TTC549 (cell line): ENCODE measurements at regions not wholly inside any gene's neighbourhood (a gene's known extent, or its start where the extent isn't known, plus 50 kb on each side); places are given as distances from the start of the nearest gene placed in this dataset.

ENCODE experiments used
- FAIRE-seq: peaks from 2 replicates; lab custom pipeline; 2012; peaks lifted over from hg19 to GRCh38; lab: Jason Lieb, UNC

DNA sequence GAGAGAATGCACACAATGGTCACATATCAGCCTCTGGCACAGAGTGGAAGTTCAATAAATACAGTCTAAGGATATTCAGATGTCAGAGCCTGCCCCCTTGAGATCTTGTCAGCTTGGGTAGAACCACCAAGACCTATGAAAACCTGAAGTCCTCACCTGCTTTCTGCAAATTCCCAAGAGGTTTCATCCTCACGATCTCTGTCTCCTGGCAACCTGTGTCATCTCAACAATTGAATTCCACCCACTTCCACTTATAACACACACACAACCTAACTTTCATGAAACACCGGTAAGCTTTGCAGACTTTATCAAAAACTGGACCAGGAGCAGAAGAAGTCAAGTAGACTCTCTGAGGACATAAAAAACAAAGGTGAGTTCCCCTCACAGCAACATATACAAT, 151.6 kb upstream of the SLC30A5 start:
- no peak for FAIRE-seq

DNA sequence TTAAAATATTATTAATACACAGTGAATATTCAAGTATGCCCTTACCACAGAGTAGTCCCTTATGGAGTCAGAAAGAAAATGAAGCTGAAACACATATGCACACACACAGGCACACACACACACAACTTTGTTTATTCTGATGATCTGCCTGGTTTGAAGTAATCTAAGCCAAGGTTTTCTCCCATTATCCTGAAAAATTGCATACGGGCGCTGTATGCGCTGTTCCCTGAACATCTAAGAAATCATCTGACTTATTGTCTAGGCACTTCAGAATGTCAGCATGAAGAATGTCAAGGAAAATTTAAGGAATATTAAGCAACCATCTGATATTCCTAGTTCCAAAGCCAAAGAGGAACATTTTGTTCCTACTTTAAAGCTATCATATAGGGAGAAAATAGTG, 147.1 kb upstream of the SLC30A5 start:
- FAIRE-seq, result no peak

- FAIRE-seq, result no peak
These were observed 145.8 kb upstream of the SLC30A5 start for GRCh38 chr5:68947986-68948385.

GRCh38 chr5:68949256-68949655, 144.6 kb upstream of the SLC30A5 start:
- no peak for FAIRE-seq

GRCh38 chr5:68949711-68950110, 144.1 kb upstream of the SLC30A5 start:
- FAIRE-seq, result no peak

- FAIRE-seq, result no peak
These were observed 143.7 kb upstream of the SLC30A5 start for GRCh38 chr5:68950125-68950524.

DNA sequence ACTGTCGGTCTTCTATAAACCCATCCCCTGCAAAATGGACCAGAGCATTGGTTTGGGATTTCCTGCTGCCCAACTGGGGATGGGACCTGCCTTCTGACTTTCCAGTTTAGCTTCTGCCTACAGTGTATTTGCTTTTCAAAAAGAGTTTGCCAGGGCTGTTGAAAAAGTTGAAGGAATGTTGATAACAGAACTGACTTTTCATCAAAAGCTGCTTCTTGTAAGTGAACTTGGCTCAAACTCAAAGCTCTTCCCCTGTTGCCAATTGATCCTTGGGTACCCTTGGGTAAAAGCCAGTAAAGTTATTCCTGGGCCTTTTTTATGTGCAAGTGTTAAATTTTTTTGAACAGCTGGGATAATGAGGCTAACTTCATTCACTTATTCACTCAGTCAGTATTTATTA, 142.9 kb upstream of the SLC30A5 start:
- no peak for FAIRE-seq

DNA sequence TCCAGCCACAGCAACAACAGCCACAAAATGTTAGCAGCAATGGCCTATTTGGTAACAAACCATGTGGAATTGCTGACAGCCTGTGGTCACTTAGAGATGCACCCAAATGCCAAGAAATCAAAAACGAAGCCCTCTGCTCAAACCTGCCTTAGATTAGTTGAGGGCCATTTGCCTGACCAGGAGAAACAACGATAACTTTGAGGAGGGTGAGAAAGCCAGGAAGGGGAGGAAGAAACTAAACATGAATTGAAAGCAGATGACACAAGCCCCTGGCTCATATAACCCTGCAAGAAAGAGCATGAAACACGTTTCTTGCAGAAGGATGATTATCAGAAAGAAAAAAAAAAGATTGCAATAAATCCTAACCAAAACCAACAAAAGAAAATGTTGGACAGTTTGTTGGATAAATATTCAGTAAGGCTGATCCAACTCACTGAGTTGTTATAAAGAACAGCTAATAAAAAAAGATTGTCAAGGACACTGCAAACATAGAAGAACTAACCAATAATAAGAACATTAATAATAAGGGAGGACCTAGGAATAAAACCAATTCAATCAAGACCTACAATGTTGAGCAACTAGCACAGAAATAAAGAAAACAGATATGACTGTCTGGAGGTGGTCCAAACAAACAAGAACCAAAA, 140.5 kb upstream of the SLC30A5 start:
- FAIRE-seq, result no peak

DNA sequence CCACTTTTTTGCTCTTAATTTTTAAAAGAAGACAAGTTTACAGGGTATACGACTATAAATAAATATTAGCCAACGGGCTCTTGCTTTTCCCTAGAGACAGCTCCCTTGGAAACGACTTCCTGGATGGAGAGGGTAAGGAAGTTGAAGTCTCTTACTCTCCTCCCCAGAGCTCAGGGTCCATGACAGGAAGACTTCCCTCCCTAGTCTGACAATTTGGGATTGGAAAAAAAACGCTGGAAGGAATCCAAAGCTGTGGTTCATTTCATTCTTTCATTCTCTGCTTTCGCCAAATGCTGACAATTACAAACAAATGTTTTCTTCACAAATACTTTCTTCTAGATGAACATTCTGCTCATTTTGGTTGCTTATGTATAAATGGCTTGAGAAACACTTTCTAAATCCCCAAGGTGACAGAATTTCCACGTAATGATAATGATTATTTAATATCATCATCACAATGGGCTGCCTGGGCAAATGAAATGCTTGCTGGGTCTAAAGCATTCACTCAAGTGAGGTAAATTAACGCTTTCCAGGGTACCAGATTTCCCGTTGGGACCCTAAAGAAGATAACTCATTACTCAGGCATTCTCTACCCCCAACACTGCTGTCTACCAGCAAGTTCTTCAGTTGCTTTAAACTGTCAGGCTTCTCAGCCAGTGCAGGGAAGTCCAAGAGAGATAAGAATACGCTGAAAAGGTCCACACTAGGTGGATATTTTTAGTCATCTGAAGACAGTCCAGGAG, 139.8 kb upstream of the SLC30A5 start:
- no peak for FAIRE-seq

DNA sequence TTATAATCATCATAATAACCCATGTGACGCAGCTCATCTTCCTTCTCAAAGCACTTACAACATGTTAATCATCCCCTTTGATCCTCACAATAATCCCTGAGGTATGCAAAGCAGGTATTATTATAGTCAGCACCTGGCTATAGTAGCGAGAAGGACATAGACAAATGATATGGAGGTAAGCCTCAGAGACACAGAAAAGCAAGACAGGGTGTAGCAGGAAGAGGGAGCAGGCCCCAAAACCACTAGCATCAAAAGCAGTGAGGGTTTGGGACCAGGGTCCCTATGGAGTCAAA, 139.2 kb upstream of the SLC30A5 start:
- no peak for FAIRE-seq

DNA sequence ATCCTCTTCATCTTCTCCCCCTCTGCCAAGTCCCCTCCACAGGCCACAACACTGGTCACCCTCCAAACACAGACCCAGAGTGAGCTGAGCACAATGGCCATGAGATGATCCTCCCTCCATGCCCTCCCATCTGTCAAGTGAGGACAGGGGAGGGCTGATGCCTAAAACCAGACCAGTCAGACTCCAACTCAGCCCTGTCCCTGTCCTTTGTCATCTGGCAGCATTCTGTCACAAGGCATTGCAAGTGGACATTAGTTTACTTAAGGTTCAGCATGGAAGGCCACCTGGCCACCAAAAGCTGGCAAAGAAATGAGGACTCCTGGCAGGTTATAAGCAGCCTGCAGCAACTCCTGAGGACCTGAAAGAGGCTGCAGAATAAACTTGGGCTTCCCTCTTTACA, 136.2 kb upstream of the SLC30A5 start:
- FAIRE-seq, result no peak

GRCh38 chr5:68958428-68958827, 135.4 kb upstream of the SLC30A5 start:
- no peak for FAIRE-seq

GRCh38 chr5:68960456-68960855, 133.4 kb upstream of the SLC30A5 start:
- FAIRE-seq, result no peak

- FAIRE-seq, result no peak
These were observed 132.9 kb upstream of the SLC30A5 start for GRCh38 chr5:68960961-68961360.

GRCh38 chr5:68961762-68962161, 132.1 kb upstream of the SLC30A5 start:
- no peak for FAIRE-seq

GRCh38 chr5:68962757-68963484, 130.9 kb upstream of the SLC30A5 start:
- no peak for FAIRE-seq

DNA sequence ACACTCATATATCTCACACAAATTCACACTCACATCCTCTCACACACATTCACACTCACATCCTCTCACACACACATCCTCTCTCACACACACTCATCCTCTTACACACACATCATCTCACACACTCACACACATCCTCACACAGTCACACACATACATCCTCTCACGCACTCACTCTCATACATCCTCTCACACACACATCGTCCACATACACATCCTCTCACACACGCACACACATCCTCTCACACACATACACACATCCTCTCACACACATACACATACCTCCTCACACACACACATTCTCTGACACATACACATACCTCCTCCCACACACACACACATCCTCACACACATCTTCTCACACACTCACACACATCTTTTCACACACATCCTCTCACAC, 129.1 kb upstream of the SLC30A5 start:
- FAIRE-seq, result no peak

DNA sequence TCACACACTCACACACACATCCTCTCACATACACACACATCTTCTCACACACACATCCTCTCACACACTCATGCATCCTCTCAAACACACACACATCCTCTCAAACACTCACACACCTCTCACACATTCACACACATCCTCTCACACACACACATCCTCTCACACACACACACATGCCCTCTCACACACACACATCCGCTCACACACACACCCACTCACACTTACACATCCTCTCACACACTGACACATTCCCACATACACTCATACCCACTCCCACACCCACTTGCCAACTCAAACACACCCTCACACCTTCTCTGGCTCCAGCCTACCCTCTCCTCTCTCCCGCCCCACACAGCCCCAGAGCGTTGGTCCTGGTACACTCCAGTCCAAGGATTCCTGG, 127.9 kb upstream of the SLC30A5 start:
- FAIRE-seq, result no peak

DNA sequence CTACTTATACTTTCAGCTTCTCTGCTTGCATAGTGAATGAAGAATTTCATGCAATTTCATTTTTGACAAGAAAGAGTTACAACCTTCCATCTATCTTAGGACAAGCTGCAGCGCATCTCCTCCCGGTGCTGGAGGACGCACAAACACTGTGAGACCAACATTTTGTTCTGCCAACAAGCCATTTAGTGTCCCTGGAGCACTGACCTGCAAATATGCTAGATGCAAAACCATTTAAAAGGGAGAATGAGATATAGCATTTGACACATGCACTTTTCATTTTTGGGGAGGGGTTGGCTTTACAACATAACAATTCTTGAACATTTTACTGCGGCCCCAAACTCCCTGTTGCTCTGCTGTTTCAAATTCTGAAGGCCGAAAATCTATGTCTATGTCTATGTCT, 127.2 kb upstream of the SLC30A5 start:
- no peak for FAIRE-seq

GRCh38 chr5:68968429-68968828, 125.4 kb upstream of the SLC30A5 start:
- no peak for FAIRE-seq

GRCh38 chr5:68970617-68971016, 123.2 kb upstream of the SLC30A5 start:
- no peak for FAIRE-seq

DNA sequence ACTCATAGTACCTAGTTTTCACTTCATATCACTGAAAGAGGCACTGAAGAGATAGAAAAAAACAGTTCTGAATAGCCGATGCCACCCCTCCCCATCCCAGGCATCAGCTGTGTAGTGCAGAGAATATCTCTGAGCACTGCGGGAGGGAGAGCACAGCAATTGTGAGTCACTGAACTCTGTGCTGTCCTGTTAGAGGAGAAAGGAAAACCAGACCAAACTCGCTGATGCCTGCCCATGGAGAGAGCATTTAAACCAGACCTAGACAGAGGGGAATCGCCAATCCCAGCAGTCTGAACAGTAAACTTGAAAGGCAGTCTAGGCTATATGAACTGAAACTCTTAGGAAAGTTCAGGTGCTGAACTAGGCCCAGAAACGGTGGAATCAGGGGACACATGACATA, 120.1 kb upstream of the SLC30A5 start:
- FAIRE-seq, result no peak

GRCh38 chr5:68983043-68983442, 110.8 kb upstream of the SLC30A5 start:
- no peak for FAIRE-seq

DNA sequence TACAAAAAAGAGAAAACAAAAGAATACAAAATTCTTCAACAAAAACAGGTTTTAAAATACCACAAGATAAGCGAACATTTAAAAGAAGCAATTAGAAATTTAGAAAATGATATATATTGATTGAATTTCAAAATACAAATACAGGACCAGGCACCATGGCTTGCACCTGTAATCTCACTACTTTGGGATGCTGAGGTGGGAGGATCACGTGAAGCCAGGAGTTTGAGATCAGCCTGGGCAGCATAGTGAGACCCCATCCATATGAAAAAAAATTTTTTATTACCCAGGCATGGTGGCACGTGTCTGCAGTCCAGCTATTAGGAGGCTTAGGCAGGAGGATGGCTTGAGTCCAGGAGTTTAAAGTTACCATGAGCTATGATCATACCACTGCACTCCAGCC, 109.9 kb upstream of the SLC30A5 start:
- no peak for FAIRE-seq
